ENCODE measurements at regions not wholly inside any gene's neighbourhood (a gene's known extent, or its start where the extent isn't known, plus 50 kb on each side); places are given as distances from the start of the nearest gene placed in this dataset.

DNA sequence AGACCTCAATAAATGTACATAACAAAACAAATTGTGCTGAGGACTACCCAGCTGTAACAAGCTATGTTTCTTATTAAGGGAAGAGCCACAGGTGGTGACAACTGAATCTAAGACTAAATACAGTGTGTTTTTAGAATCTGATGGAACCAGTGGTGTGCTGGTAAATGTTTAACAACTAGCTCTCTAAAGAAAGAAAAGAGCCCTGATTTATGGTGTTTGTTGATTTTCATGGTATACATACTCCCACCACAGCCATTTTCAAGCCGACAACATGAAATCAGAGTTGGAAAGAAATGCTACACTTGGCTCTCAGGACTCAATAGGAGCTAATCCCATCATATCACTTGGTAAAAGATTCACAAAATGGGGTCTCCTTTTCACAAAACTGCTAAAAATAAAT lies 89.8 kb upstream of the FNDC3B start:
- TF ChIP-seq EZH2phosphoT487 (IDR thresholded peaks at IDR 0.05; ENCODE audit: insufficient read depth, low read depth) (no peak), EZH2 (IDR thresholded peaks at IDR 0.05; ENCODE audit: insufficient read depth, poor library complexity, severe bottlenecking) (no peak)

Data from GM23248 (cell line).